ENCODE measurements at regions not wholly inside any gene's neighbourhood (a gene's known extent, or its start where the extent isn't known, plus 50 kb on each side); places are given as distances from the start of the nearest gene placed in this dataset.

DNA sequence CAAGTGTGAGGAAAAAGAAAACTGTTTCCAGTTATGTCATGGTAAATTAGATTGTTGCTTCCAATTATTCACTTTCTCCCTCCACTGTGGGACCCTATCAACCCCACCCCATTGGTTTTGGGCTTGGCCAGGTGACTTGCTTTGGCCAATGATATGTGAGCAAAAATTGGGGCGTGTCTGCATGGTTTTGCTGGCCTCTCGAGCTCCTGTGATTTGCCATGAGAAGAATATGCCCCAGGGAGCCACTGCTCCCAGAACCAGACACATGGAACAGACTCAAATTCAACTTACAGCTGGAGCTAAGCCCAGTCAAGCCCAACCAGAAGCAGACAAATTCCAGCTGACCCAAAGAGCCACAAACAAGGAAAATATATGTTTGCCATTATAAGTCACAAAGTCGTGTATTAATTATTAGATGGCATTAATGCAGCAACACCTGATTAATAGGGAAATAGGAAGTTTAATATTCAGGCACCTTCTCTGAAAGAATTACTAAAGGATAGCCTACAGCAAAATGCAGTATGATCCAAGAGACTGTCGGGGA is 248.9 kb downstream of the ANAPC1 start:
- TF ChIP-seq, protein P1, sequence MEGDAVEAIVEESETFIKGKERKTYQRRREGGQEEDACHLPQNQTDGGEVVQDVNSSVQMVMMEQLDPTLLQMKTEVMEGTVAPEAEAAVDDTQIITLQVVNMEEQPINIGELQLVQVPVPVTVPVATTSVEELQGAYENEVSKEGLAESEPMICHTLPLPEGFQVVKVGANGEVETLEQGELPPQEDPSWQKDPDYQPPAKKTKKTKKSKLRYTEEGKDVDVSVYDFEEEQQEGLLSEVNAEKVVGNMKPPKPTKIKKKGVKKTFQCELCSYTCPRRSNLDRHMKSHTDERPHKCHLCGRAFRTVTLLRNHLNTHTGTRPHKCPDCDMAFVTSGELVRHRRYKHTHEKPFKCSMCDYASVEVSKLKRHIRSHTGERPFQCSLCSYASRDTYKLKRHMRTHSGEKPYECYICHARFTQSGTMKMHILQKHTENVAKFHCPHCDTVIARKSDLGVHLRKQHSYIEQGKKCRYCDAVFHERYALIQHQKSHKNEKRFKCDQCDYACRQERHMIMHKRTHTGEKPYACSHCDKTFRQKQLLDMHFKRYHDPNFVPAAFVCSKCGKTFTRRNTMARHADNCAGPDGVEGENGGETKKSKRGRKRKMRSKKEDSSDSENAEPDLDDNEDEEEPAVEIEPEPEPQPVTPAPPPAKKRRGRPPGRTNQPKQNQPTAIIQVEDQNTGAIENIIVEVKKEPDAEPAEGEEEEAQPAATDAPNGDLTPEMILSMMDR (IDR thresholded peaks at IDR 0.05; ENCODE audit: low read depth, low read length, poor library complexity, severe bottlenecking) = no peak
- no peak for TF ChIP-seq EZH2phosphoT487 (IDR thresholded peaks at IDR 0.05; ENCODE audit: borderline replicate concordance, low read length)

Data from DOHH2 (cell line).